ENCODE measurements at regions not wholly inside any gene's neighbourhood (a gene's known extent, or its start where the extent isn't known, plus 50 kb on each side); places are given as distances from the start of the nearest gene placed in this dataset.

- no peaks in the 10 kb centered on the region for H3K27me3 ChIP-seq (ENCODE audit: insufficient read depth, low read depth, severe bottlenecking)
- H3K36me3 ChIP-seq: no peaks in the 10 kb centered on the region
- no peaks in the 10 kb centered on the region for H3K9me3 ChIP-seq (ENCODE audit: severe bottlenecking)
- TF ChIP-seq CTCF (IDR thresholded peaks at IDR 0.05; ENCODE audit: low read depth, low read length): no peak
- DNase-seq: no peak
- H3K4me3 ChIP-seq (ENCODE audit: low read depth, low read length): no peak overlapping the region
- H3K27ac ChIP-seq: no peak overlapping the region
Observed at GRCh38 chr9:134538856-134539566, 102.6 kb upstream of the COL5A1 start.

GRCh38 chr9:134539586-134540194 is 101.9 kb upstream of the COL5A1 start:
- Histone ChIP-seq H3K9me3 (ENCODE audit: severe bottlenecking) (no peaks in the 10 kb centered on the region), H3K4me3 (ENCODE audit: low read depth, low read length) (no peak overlapping the region), H3K27ac (no peak overlapping the region), H3K36me3 (no peaks in the 10 kb centered on the region), H3K27me3 (ENCODE audit: insufficient read depth, low read depth, severe bottlenecking) (no peaks in the 10 kb centered on the region)
- no peak for DNase-seq
- TF ChIP-seq CTCF (IDR thresholded peaks at IDR 0.05; ENCODE audit: low read depth, low read length): no peak

GRCh38 chr9:134540276-134541096 is 101.1 kb upstream of the COL5A1 start:
- no peak overlapping the region for H3K4me3 ChIP-seq (ENCODE audit: low read depth, low read length)
- H3K27ac ChIP-seq: no peak overlapping the region
- H3K9me3 ChIP-seq (ENCODE audit: severe bottlenecking): no peaks in the 10 kb centered on the region
- no peaks in the 10 kb centered on the region for H3K27me3 ChIP-seq (ENCODE audit: insufficient read depth, low read depth, severe bottlenecking)
- no peaks in the 10 kb centered on the region for H3K36me3 ChIP-seq
- no peak for TF ChIP-seq CTCF (IDR thresholded peaks at IDR 0.05; ENCODE audit: low read depth, low read length)
- no peak for DNase-seq

GRCh38 chr9:134541097-134541747 is 100.4 kb upstream of the COL5A1 start:
- H3K36me3 ChIP-seq: no peaks in the 10 kb centered on the region
- no peak overlapping the region for H3K4me3 ChIP-seq (ENCODE audit: low read depth, low read length)
- no peaks in the 10 kb centered on the region for H3K9me3 ChIP-seq (ENCODE audit: severe bottlenecking)
- no peaks in the 10 kb centered on the region for H3K27me3 ChIP-seq (ENCODE audit: insufficient read depth, low read depth, severe bottlenecking)
- TF ChIP-seq CTCF (IDR thresholded peaks at IDR 0.05; ENCODE audit: low read depth, low read length): no peak
- no peak for DNase-seq
- H3K27ac ChIP-seq: no peak overlapping the region

GRCh38 chr9:134544388-134545214 is 97.0 kb upstream of the COL5A1 start:
- DNase-seq: no peak
- Histone ChIP-seq H3K27ac (no peak overlapping the region), H3K9me3 (ENCODE audit: severe bottlenecking) (no peaks in the 10 kb centered on the region), H3K27me3 (ENCODE audit: insufficient read depth, low read depth, severe bottlenecking) (no peaks in the 10 kb centered on the region), H3K4me3 (ENCODE audit: low read depth, low read length) (no peak overlapping the region), H3K36me3 (no peaks in the 10 kb centered on the region)
- TF ChIP-seq CTCF (IDR thresholded peaks at IDR 0.05; ENCODE audit: low read depth, low read length): no peak
